ENCODE measurements at regions not wholly inside any gene's neighbourhood (a gene's known extent, or its start where the extent isn't known, plus 50 kb on each side); places are given as distances from the start of the nearest gene placed in this dataset.
"Not testable (repeated sequence)": the region's sequence is repeated elsewhere in the genome, so short reads cannot be mapped to it uniquely, and the experiment has no call there.

- no peaks in the 10 kb centered on the region for H3K4me1 ChIP-seq
- no peak for TF ChIP-seq POLR2AphosphoS5 (IDR thresholded peaks at IDR 0.05; ENCODE audit: insufficient read depth in 1 of 2, low read depth in 1 of 2)
- TF ChIP-seq POLR2A (IDR thresholded peaks at IDR 0.05): no peak
- TF ChIP-seq CTCF (IDR thresholded peaks at IDR 0.05): no peak
- H3K9me3 ChIP-seq: no peaks in the 10 kb centered on the region
- H3K4me3 ChIP-seq: no peak overlapping the region
- no peak for DNase-seq (ENCODE audit: extremely low spot score in 2 of 2)
- H3K36me3 ChIP-seq: no peaks in the 10 kb centered on the region
- no peaks in the 10 kb centered on the region for H3K27me3 ChIP-seq
- no peak overlapping the region for H3K27ac ChIP-seq
- intact Hi-C loops (cut with DNase I): no loop called here
Observed at GRCh38 chr6:9825526-9825925, 589.3 kb downstream of the TFAP2A start.

- DNase-seq (ENCODE audit: extremely low spot score in 2 of 2); H3K4me1 ChIP-seq; H3K4me3 ChIP-seq; intact Hi-C loops (cut with DNase I); H3K27me3 ChIP-seq; H3K9me3 ChIP-seq; H3K27ac ChIP-seq; H3K36me3 ChIP-seq: not testable (repeated sequence)
Observed at GRCh38 chr6:9810727-9811126, 604.1 kb downstream of the TFAP2A start.

GRCh38 chr6:9810286-9810685 lies 604.6 kb downstream of the TFAP2A start:
- H3K27me3 ChIP-seq: no peaks in the 10 kb centered on the region
- DNase-seq (ENCODE audit: extremely low spot score in 2 of 2): no peak
- no peak overlapping the region for H3K4me3 ChIP-seq
- no peak overlapping the region for H3K27ac ChIP-seq
- no peaks in the 10 kb centered on the region for H3K36me3 ChIP-seq
- H3K9me3 ChIP-seq: no peaks in the 10 kb centered on the region
- intact Hi-C loops (cut with DNase I): no loop called here
- no peaks in the 10 kb centered on the region for H3K4me1 ChIP-seq
- TF ChIP-seq POLR2AphosphoS5 (IDR thresholded peaks at IDR 0.05; ENCODE audit: insufficient read depth in 1 of 2, low read depth in 1 of 2): no peak
- TF ChIP-seq CTCF (IDR thresholded peaks at IDR 0.05): no peak

- TF ChIP-seq POLR2AphosphoS5 (IDR thresholded peaks at IDR 0.05; ENCODE audit: insufficient read depth in 1 of 2, low read depth in 1 of 2) (no peak), POLR2A (IDR thresholded peaks at IDR 0.05) (no peak), CTCF (IDR thresholded peaks at IDR 0.05) (no peak)
- intact Hi-C loops (cut with DNase I): no loop called here
- no peak overlapping the region for H3K27ac ChIP-seq
- no peak overlapping the region for H3K4me3 ChIP-seq
- H3K4me1 ChIP-seq: no peaks in the 10 kb centered on the region
- no peaks in the 10 kb centered on the region for H3K27me3 ChIP-seq
- no peak for DNase-seq (ENCODE audit: extremely low spot score in 2 of 2)
- H3K36me3 ChIP-seq: no peaks in the 10 kb centered on the region
- no peaks in the 10 kb centered on the region for H3K9me3 ChIP-seq
Observed at GRCh38 chr6:9806195-9806594, 608.7 kb downstream of the TFAP2A start.

GRCh38 chr6:9801249-9801754 lies 613.6 kb downstream of the TFAP2A start:
- no peak for DNase-seq (ENCODE audit: extremely low spot score in 2 of 2)
- H3K36me3 ChIP-seq: no peaks in the 10 kb centered on the region
- no peaks in the 10 kb centered on the region for H3K4me1 ChIP-seq
- no peaks in the 10 kb centered on the region for H3K9me3 ChIP-seq
- intact Hi-C loops (cut with DNase I): no loop called here
- TF ChIP-seq POLR2AphosphoS5 (IDR thresholded peaks at IDR 0.05; ENCODE audit: insufficient read depth in 1 of 2, low read depth in 1 of 2) (no peak), POLR2A (IDR thresholded peaks at IDR 0.05) (no peak), CTCF (IDR thresholded peaks at IDR 0.05) (no peak)
- H3K4me3 ChIP-seq: no peak overlapping the region
- H3K27me3 ChIP-seq: no peaks in the 10 kb centered on the region
- no peak overlapping the region for H3K27ac ChIP-seq

GRCh38 chr6:9799582-9799981 lies 615.3 kb downstream of the TFAP2A start:
- Histone ChIP-seq H3K36me3 (no peaks in the 10 kb centered on the region), H3K4me3 (no peak overlapping the region), H3K27ac (no peak overlapping the region), H3K27me3 (no peaks in the 10 kb centered on the region), H3K9me3 (no peaks in the 10 kb centered on the region), H3K4me1 (no peaks in the 10 kb centered on the region)
- no peak for DNase-seq (ENCODE audit: extremely low spot score in 2 of 2)
- TF ChIP-seq POLR2AphosphoS5 (IDR thresholded peaks at IDR 0.05; ENCODE audit: insufficient read depth in 1 of 2, low read depth in 1 of 2) (no peak), CTCF (IDR thresholded peaks at IDR 0.05) (no peak), POLR2A (IDR thresholded peaks at IDR 0.05) (no peak)
- intact Hi-C loops (cut with DNase I): no loop called here

Measured in vagina (tissue), 2 donors.